ENCODE measurements at regions not wholly inside any gene's neighbourhood (a gene's known extent, or its start where the extent isn't known, plus 50 kb on each side); places are given as distances from the start of the nearest gene placed in this dataset.

DNA sequence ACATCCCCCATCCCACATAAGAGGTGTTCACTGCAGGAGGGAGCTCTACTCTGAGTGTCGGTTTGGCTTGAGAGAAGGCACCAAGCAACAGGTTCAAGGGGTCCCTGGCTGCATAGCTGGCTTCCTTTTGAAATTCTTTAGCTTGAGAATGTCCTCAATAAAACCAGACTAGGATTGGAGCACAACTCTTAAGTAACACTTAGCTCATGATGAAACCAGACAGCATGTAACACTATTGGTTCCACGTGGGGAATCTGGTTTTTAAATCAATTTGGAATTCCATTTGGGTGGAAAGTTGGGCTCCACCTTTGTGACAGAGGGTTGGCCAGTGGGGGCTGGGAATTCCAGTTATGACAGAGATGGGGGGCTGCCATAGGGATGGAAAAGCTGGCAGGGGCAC, 281.2 kb downstream of the TLE3 start:
- Histone ChIP-seq H4K91ac (ENCODE audit: insufficient read depth, low read depth, low read length) (no peak overlapping the region), H3K4me2 (ENCODE audit: low read depth, low read length) (no peak overlapping the region), H3K27ac (ENCODE audit: insufficient read depth, low read length) (no peak overlapping the region), H2AK9ac (replicated peaks; ENCODE audit: low read depth, low read length, poor library complexity) (no peak overlapping the region), H3K23ac (ENCODE audit: low read depth, low read length) (no peak overlapping the region), H2BK5ac (ENCODE audit: low read depth, low read length, poor library complexity, severe bottlenecking) (no peak overlapping the region), H3K9ac (ENCODE audit: low read depth, low read length) (no peak overlapping the region), H3K4me1 (ENCODE audit: control insufficient read depth, insufficient read depth, low read length) (no peaks in the 10 kb centered on the region; the same call in 1 of the 2 replicates), H3K27me3 (ENCODE audit: control insufficient read depth, insufficient read depth, low read length) (peaks cover 50% of the 10 kb centered on the region), H3K4me3 (ENCODE audit: insufficient read depth, low read depth, low read length) (no peak overlapping the region), H2BK15ac (ENCODE audit: low read depth, low read length) (no peak overlapping the region), H3K18ac (ENCODE audit: low read depth, low read length) (no peak overlapping the region), H3K56ac (ENCODE audit: extremely low read depth, insufficient read depth, low read length) (no peak overlapping the region), H2AK5ac (ENCODE audit: low read depth, low read length) (no peak overlapping the region), H3K4ac (ENCODE audit: low read depth, low read length) (no peak overlapping the region), H4K5ac (ENCODE audit: low read depth, low read length) (no peak overlapping the region), H3K9me3 (ENCODE audit: control insufficient read depth, insufficient read depth, low read length) (no peaks in the 10 kb centered on the region), H2AFZ (replicated peaks; ENCODE audit: low read length, poor library complexity) (no peak overlapping the region), H2BK20ac (ENCODE audit: low read depth, low read length) (no peak overlapping the region), H2BK120ac (ENCODE audit: low read depth, low read length) (no peak overlapping the region), H3K36me3 (ENCODE audit: control insufficient read depth, insufficient read depth, low read length) (no peaks in the 10 kb centered on the region), H3K9me1 (ENCODE audit: insufficient read depth, low read length) (no peaks in the 10 kb centered on the region), H4K8ac (ENCODE audit: low read depth in 2 of 2, low read length in 2 of 2) (no peak overlapping the region), H3K14ac (replicated peaks; ENCODE audit: low read depth, low read length) (no peak overlapping the region), H3K79me1 (ENCODE audit: low read depth in 1 of 2, low read length in 2 of 2) (no peaks in the 10 kb centered on the region), H4K20me1 (ENCODE audit: insufficient read depth, low read length) (no peaks in the 10 kb centered on the region)
- in situ Hi-C loops (cut with MboI; ENCODE audit: low sequenced_read_pairs) (no loop called here), intact Hi-C loops (cut with micrococcal nuclease) (no loop called here), dilution Hi-C loops (cut with HindIII; ENCODE audit: low sequenced_read_pairs, unreplicated experiment) (no loop called here)
- ChIA-PET CTCF (no interaction called here), POLR2A (ENCODE audit: unreplicated experiment) (no interaction called here)
- ATAC-seq (ENCODE audit: low read depth) (no peak), DNase-seq (no peak)
- no CpG with 5 or more reads among the region's 2 CpGs for WGBS, 2 experiments (ENCODE audit: extremely low coverage in 2 of 2, insufficient read length in 1 of 2)
- TF ChIP-seq FOS (IDR thresholded peaks at IDR 0.05; ENCODE audit: low read depth, low read length) (no peak), RAD21 (IDR thresholded peaks at IDR 0.05; ENCODE audit: low read length) (no peak), CHD1 (IDR thresholded peaks at IDR 0.05; ENCODE audit: low read depth, low read length) (no peak), USF2 (IDR thresholded peaks at IDR 0.05; ENCODE audit: low read depth, low read length) (no peak), CEBPB (IDR thresholded peaks at IDR 0.05; ENCODE audit: low read depth, low read length) (no peak), POLR2A (IDR thresholded peaks at IDR 0.05; ENCODE audit: low read depth, low read length) (no peak)
- TF ChIP-seq, protein P1, sequence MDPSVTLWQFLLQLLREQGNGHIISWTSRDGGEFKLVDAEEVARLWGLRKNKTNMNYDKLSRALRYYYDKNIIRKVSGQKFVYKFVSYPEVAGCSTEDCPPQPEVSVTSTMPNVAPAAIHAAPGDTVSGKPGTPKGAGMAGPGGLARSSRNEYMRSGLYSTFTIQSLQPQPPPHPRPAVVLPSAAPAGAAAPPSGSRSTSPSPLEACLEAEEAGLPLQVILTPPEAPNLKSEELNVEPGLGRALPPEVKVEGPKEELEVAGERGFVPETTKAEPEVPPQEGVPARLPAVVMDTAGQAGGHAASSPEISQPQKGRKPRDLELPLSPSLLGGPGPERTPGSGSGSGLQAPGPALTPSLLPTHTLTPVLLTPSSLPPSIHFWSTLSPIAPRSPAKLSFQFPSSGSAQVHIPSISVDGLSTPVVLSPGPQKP (IDR thresholded peaks at IDR 0.05; ENCODE audit: borderline replicate concordance, low read depth, low read length), result no peak
- BruUV-seq (replicated peaks), result no TSS peak
